H1 (cell line): ENCODE measurements at regions not wholly inside any gene's neighbourhood (a gene's known extent, or its start where the extent isn't known, plus 50 kb on each side); places are given as distances from the start of the nearest gene placed in this dataset.

ENCODE experiments used
- HDAC6 ChIP-seq: IDR thresholded peaks from one replicate; pipeline ENCODE4 v1.7.1; 2012; ENCODE audit warnings: low read depth, mild to moderate bottlenecking, inconsistent platforms, low read length, moderate library complexity
- RAD21 ChIP-seq, 2 experiments: IDR thresholded peaks in 1 of 2; conservative IDR thresholded peaks in 1 of 2; 2 replicates each; pipeline ENCODE4 v1.6.1; 2011; ENCODE audit warnings: low read depth in 2 of 2, low read length in 2 of 2, improper control_type of control experiment in 1 of 2, inconsistent platforms in 1 of 2, mild to moderate bottlenecking in 1 of 2, moderate library complexity in 1 of 2
- TEAD4 ChIP-seq: IDR thresholded peaks from 2 replicates; pipeline ENCODE4 v1.6.1; 2012; ENCODE audit warnings: low read depth, low read length, inconsistent platforms, mixed read lengths

- no peak for TF ChIP-seq RAD21 (IDR thresholded peaks at IDR 0.05 in 1 of 2, conservative IDR thresholded peaks at IDR 0.05 in 1 of 2; ENCODE audit: low read depth in 2 of 2, low read length in 2 of 2)
- no peak for TF ChIP-seq TEAD4
- TF ChIP-seq HDAC6: no peak
- TF ChIP-seq, all 59 proteins: peak for 0
These were observed 71.8 kb upstream of the METRNL start (continued) for GRCh38 chr17:83007504-83008185.
